ENCODE measurements at regions not wholly inside any gene's neighbourhood (a gene's known extent, or its start where the extent isn't known, plus 50 kb on each side); places are given as distances from the start of the nearest gene placed in this dataset.
"Not testable (repeated sequence)": the region's sequence is repeated elsewhere in the genome, so short reads cannot be mapped to it uniquely, and the experiment has no call there.

- no peaks in the 10 kb centered on the region for H3K27me3 ChIP-seq (ENCODE audit: insufficient read depth, insufficient read length)
- H3K36me3 ChIP-seq (ENCODE audit: insufficient read depth, insufficient read length, low read length) = no peaks in the 10 kb centered on the region
- no peaks in the 10 kb centered on the region for H3K9me3 ChIP-seq (ENCODE audit: insufficient read depth, low read length)
- H3K4me3 ChIP-seq (ENCODE audit: insufficient read length, low read depth) = no peak overlapping the region
- TF ChIP-seq YY1 (IDR thresholded peaks at IDR 0.05; ENCODE audit: insufficient read depth, insufficient read length) (no peak), SUZ12 (IDR thresholded peaks at IDR 0.05; ENCODE audit: extremely low read depth, insufficient read depth, insufficient read length) (no peak), ZNF274 (IDR thresholded peaks at IDR 0.05; ENCODE audit: low read depth, low read length) (no peak)
- no peak overlapping the region for H3K9ac ChIP-seq (ENCODE audit: insufficient read length, low read depth)
- H3K4me1 ChIP-seq (ENCODE audit: insufficient read depth, insufficient read length) = no peaks in the 10 kb centered on the region
- no peak for DNase-seq (ENCODE audit: low read depth, low spot score)
These were observed 127.3 kb upstream of the ITGB1 start for GRCh38 chr10:33085313-33085833.

GRCh38 chr10:33084453-33084852 is 126.4 kb upstream of the ITGB1 start:
- Histone ChIP-seq H3K9ac (ENCODE audit: insufficient read length, low read depth) (no peak overlapping the region), H3K4me1 (ENCODE audit: insufficient read depth, insufficient read length) (no peaks in the 10 kb centered on the region)
- TF ChIP-seq SUZ12 (IDR thresholded peaks at IDR 0.05; ENCODE audit: extremely low read depth, insufficient read depth, insufficient read length) (no peak), YY1 (IDR thresholded peaks at IDR 0.05; ENCODE audit: insufficient read depth, insufficient read length) (no peak), ZNF274 (IDR thresholded peaks at IDR 0.05; ENCODE audit: low read depth, low read length) (no peak)

GRCh38 chr10:33082373-33082895 is 124.4 kb upstream of the ITGB1 start:
- Histone ChIP-seq H3K4me1 (ENCODE audit: insufficient read depth, insufficient read length) (no peaks in the 10 kb centered on the region), H3K9ac (ENCODE audit: insufficient read length, low read depth) (no peak overlapping the region), H3K27me3 (ENCODE audit: insufficient read depth, insufficient read length) (no peaks in the 10 kb centered on the region), H3K9me3 (ENCODE audit: insufficient read depth, low read length) (no peaks in the 10 kb centered on the region), H3K4me3 (ENCODE audit: insufficient read length, low read depth) (no peak overlapping the region), H3K36me3 (ENCODE audit: insufficient read depth, insufficient read length, low read length) (no peaks in the 10 kb centered on the region)
- DNase-seq (ENCODE audit: low read depth, low spot score) = no peak
- TF ChIP-seq SUZ12 (IDR thresholded peaks at IDR 0.05; ENCODE audit: extremely low read depth, insufficient read depth, insufficient read length) = no peak
- no peak for TF ChIP-seq ZNF274 (IDR thresholded peaks at IDR 0.05; ENCODE audit: low read depth, low read length)
- no peak for TF ChIP-seq YY1 (IDR thresholded peaks at IDR 0.05; ENCODE audit: insufficient read depth, insufficient read length)

More at GRCh38 chr10:33084453-33084852, 126.4 kb upstream of the ITGB1 start:
- Histone ChIP-seq H3K4me3 (ENCODE audit: insufficient read length, low read depth) (no peak overlapping the region), H3K27me3 (ENCODE audit: insufficient read depth, insufficient read length) (no peaks in the 10 kb centered on the region), H3K9me3 (ENCODE audit: insufficient read depth, low read length) (no peaks in the 10 kb centered on the region), H3K36me3 (ENCODE audit: insufficient read depth, insufficient read length, low read length) (no peaks in the 10 kb centered on the region)
- no peak for DNase-seq (ENCODE audit: low read depth, low spot score)

- H3K9ac ChIP-seq (ENCODE audit: insufficient read length, low read depth); H3K36me3 ChIP-seq (ENCODE audit: insufficient read depth, insufficient read length, low read length); H3K4me3 ChIP-seq (ENCODE audit: insufficient read length, low read depth); DNase-seq (ENCODE audit: low read depth, low spot score); H3K27me3 ChIP-seq (ENCODE audit: insufficient read depth, insufficient read length); H3K9me3 ChIP-seq (ENCODE audit: insufficient read depth, low read length); H3K4me1 ChIP-seq (ENCODE audit: insufficient read depth, insufficient read length): not testable (repeated sequence)
These were observed 122.4 kb upstream of the ITGB1 start for GRCh38 chr10:33080467-33080866.

GRCh38 chr10:33074443-33074842 is 116.4 kb upstream of the ITGB1 start:
- Histone ChIP-seq H3K27me3 (ENCODE audit: insufficient read depth, insufficient read length) (no peaks in the 10 kb centered on the region), H3K4me3 (ENCODE audit: insufficient read length, low read depth) (no peak overlapping the region), H3K9me3 (ENCODE audit: insufficient read depth, low read length) (peaks cover 32% of the 10 kb centered on the region), H3K4me1 (ENCODE audit: insufficient read depth, insufficient read length) (no peaks in the 10 kb centered on the region), H3K9ac (ENCODE audit: insufficient read length, low read depth) (no peak overlapping the region), H3K36me3 (ENCODE audit: insufficient read depth, insufficient read length, low read length) (no peaks in the 10 kb centered on the region)
- no peak for DNase-seq (ENCODE audit: low read depth, low spot score)
- no peak for TF ChIP-seq SUZ12 (IDR thresholded peaks at IDR 0.05; ENCODE audit: extremely low read depth, insufficient read depth, insufficient read length)
- no peak for TF ChIP-seq YY1 (IDR thresholded peaks at IDR 0.05; ENCODE audit: insufficient read depth, insufficient read length)
- TF ChIP-seq ZNF274 (IDR thresholded peaks at IDR 0.05; ENCODE audit: low read depth, low read length) = no peak

GRCh38 chr10:33073641-33074415 is 115.8 kb upstream of the ITGB1 start:
- Histone ChIP-seq H3K4me3 (ENCODE audit: insufficient read length, low read depth) (no peak overlapping the region), H3K9me3 (ENCODE audit: insufficient read depth, low read length) (peaks cover 32% of the 10 kb centered on the region), H3K27me3 (ENCODE audit: insufficient read depth, insufficient read length) (no peaks in the 10 kb centered on the region), H3K4me1 (ENCODE audit: insufficient read depth, insufficient read length) (no peaks in the 10 kb centered on the region), H3K36me3 (ENCODE audit: insufficient read depth, insufficient read length, low read length) (no peaks in the 10 kb centered on the region), H3K9ac (ENCODE audit: insufficient read length, low read depth) (no peak overlapping the region)
- TF ChIP-seq ZNF274 (IDR thresholded peaks at IDR 0.05; ENCODE audit: low read depth, low read length) (no peak), YY1 (IDR thresholded peaks at IDR 0.05; ENCODE audit: insufficient read depth, insufficient read length) (no peak), SUZ12 (IDR thresholded peaks at IDR 0.05; ENCODE audit: extremely low read depth, insufficient read depth, insufficient read length) (no peak)
- no peak for DNase-seq (ENCODE audit: low read depth, low spot score)

- Histone ChIP-seq H3K9me3 (ENCODE audit: insufficient read depth, low read length) (peaks cover 32% of the 10 kb centered on the region), H3K27me3 (ENCODE audit: insufficient read depth, insufficient read length) (no peaks in the 10 kb centered on the region), H3K4me1 (ENCODE audit: insufficient read depth, insufficient read length) (no peaks in the 10 kb centered on the region), H3K36me3 (ENCODE audit: insufficient read depth, insufficient read length, low read length) (no peaks in the 10 kb centered on the region), H3K4me3 (ENCODE audit: insufficient read length, low read depth) (no peak overlapping the region), H3K9ac (ENCODE audit: insufficient read length, low read depth) (no peak overlapping the region)
- peak; percentile 52 for DNase-seq (ENCODE audit: low read depth, low spot score)
- TF ChIP-seq YY1 (IDR thresholded peaks at IDR 0.05; ENCODE audit: insufficient read depth, insufficient read length) = no peak
- TF ChIP-seq ZNF274 (IDR thresholded peaks at IDR 0.05; ENCODE audit: low read depth, low read length) = no peak
- TF ChIP-seq SUZ12 (IDR thresholded peaks at IDR 0.05; ENCODE audit: extremely low read depth, insufficient read depth, insufficient read length) = no peak
These were observed 113.8 kb upstream of the ITGB1 start for GRCh38 chr10:33071857-33072256.

Data from NT2/D1 (cell line).